Glutamatergic neuron (in vitro differentiated cells): ENCODE measurements at regions not wholly inside any gene's neighbourhood (a gene's known extent, or its start where the extent isn't known, plus 50 kb on each side); places are given as distances from the start of the nearest gene placed in this dataset.

ENCODE experiments used
- DNase-seq: peaks from one replicate; pipeline ENCODE4 v3.0.0; 2022
- H3K27ac Mint-ChIP-seq: one replicate; pipeline ENCODE4 v1.8.0; 2020; ENCODE audit warnings: mild to moderate bottlenecking, mixed read lengths, inconsistent platforms; ENCODE audit not compliant: unreplicated experiment
- H3K27me3 Mint-ChIP-seq: one replicate; pipeline ENCODE4 v1.8.0; 2020; ENCODE audit warnings: mild to moderate bottlenecking, moderate library complexity, mixed read lengths, inconsistent platforms; ENCODE audit not compliant: unreplicated experiment
- H3K36me3 Mint-ChIP-seq: one replicate; pipeline ENCODE4 v1.8.0; 2020; ENCODE audit warnings: mild to moderate bottlenecking, mixed read lengths, inconsistent platforms; ENCODE audit not compliant: unreplicated experiment
- H3K4me1 Mint-ChIP-seq: one replicate; pipeline ENCODE4 v1.8.0; 2020; ENCODE audit warnings: mild to moderate bottlenecking, low read depth, mixed read lengths, inconsistent platforms; ENCODE audit not compliant: unreplicated experiment
- H3K4me3 Mint-ChIP-seq: one replicate; pipeline ENCODE4 v1.8.0; 2020; ENCODE audit warnings: mild to moderate bottlenecking, mixed read lengths, inconsistent platforms; ENCODE audit not compliant: unreplicated experiment
- H3K9me3 Mint-ChIP-seq: one replicate; pipeline ENCODE4 v1.8.0; 2020; ENCODE audit warnings: mild to moderate bottlenecking, moderate library complexity, mixed read lengths, inconsistent platforms; ENCODE audit not compliant: unreplicated experiment
- CTCF ChIP-seq: fragments of 200-600 bp; sonication (generic); IDR thresholded peaks from one replicate; pipeline ENCODE4 v1.5.0; 2021; ENCODE audit not compliant: partially characterized antibody, unreplicated experiment

- Mint-ChIP-seq H3K27ac (no peak overlapping the region), H3K4me3 (no peak overlapping the region), H3K4me1 (peaks cover 11% of the 10 kb centered on the region), H3K27me3 (peaks cover 7% of the 10 kb centered on the region), H3K9me3 (peaks cover 8% of the 10 kb centered on the region), H3K36me3 (no peaks in the 10 kb centered on the region)
- DNase-seq, result no peak
- TF ChIP-seq CTCF, result no peak
Measured at GRCh38 chr15:31260646-31261265, 65.9 kb upstream of the KLF13 start.

- no peak for TF ChIP-seq CTCF
- Mint-ChIP-seq H3K4me3 (no peak overlapping the region), H3K9me3 (peaks cover 8% of the 10 kb centered on the region), H3K27me3 (peaks cover 9% of the 10 kb centered on the region), H3K36me3 (no peaks in the 10 kb centered on the region), H3K27ac (no peak overlapping the region), H3K4me1 (peaks cover 11% of the 10 kb centered on the region)
- DNase-seq, result no peak
Measured at GRCh38 chr15:31261266-31262142, 65.1 kb upstream of the KLF13 start.

- H3K4me3 Mint-ChIP-seq, result no peak overlapping the region
Measured at GRCh38 chr15:31262143-31262530, 64.5 kb upstream of the KLF13 start.

GRCh38 chr15:31262901-31263671, 63.5 kb upstream of the KLF13 start:
- Mint-ChIP-seq H3K27ac (no peak overlapping the region), H3K27me3 (peaks cover 11% of the 10 kb centered on the region), H3K36me3 (no peaks in the 10 kb centered on the region), H3K4me1 (peaks cover 17% of the 10 kb centered on the region), H3K9me3 (peaks cover 9% of the 10 kb centered on the region), H3K4me3 (no peak overlapping the region)
- DNase-seq, result no peak
- no peak for TF ChIP-seq CTCF

More at GRCh38 chr15:31262143-31262530, 64.5 kb upstream of the KLF13 start:
- DNase-seq, result no peak
- Mint-ChIP-seq H3K36me3 (no peaks in the 10 kb centered on the region), H3K9me3 (peaks cover 8% of the 10 kb centered on the region), H3K27me3 (peaks cover 9% of the 10 kb centered on the region), H3K4me1 (peaks cover 14% of the 10 kb centered on the region), H3K27ac (no peak overlapping the region)
- no peak for TF ChIP-seq CTCF
